NCI-H345 (cell line): ENCODE measurements at regions not wholly inside any gene's neighbourhood (a gene's known extent, or its start where the extent isn't known, plus 50 kb on each side); places are given as distances from the start of the nearest gene placed in this dataset.
"Not testable (repeated sequence)": the region's sequence is repeated elsewhere in the genome, so short reads cannot be mapped to it uniquely, and the experiment has no call there.

Source experiments
- DNase-seq: peaks from one replicate; lab custom pipeline; 2025; lab: John Stamatoyannopoulos, UW

DNA sequence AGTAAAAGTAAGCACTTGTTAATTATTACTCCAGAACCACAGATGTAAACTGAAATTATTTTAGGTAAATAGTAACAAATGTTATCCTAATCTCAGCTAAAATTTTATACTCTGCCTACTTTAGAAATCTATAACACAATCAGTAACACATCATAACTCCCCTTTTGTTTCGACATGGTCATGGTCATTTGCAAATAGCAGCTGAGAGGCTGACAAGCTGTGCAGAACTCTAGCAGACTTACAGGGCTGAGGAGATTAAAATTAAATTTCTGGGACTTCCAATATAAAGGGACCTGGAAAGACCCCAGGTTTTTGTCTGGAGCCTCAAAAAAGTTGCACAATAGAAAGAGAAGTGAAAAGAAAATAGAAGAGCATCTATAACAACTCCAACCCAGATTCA lies 88.8 kb downstream of the PRL start:
- no peak for DNase-seq

DNA sequence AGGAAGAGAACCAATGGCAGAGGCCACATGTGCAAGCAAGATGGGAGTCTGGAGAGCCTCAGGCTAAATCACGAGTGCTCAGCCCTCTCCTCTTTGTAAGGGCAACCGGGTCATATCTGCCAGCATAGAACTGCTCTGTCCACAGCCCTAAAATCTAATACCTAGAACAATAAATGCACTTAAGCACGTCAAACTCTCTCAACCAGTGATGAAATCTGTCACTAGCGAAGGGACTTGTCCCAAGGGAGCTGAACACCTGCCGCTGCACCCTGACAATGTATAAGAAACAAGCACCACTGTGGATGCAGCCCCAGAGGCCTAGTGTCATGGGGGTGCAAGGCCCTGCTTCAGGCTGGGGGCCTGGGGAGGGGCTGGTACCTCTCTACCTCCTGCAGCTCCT lies 82.5 kb downstream of the PRL start:
- no peak for DNase-seq

- DNase-seq = not testable (repeated sequence)
Observed at GRCh38 chr6:22215474-22215873, 81.4 kb downstream of the PRL start.

DNA sequence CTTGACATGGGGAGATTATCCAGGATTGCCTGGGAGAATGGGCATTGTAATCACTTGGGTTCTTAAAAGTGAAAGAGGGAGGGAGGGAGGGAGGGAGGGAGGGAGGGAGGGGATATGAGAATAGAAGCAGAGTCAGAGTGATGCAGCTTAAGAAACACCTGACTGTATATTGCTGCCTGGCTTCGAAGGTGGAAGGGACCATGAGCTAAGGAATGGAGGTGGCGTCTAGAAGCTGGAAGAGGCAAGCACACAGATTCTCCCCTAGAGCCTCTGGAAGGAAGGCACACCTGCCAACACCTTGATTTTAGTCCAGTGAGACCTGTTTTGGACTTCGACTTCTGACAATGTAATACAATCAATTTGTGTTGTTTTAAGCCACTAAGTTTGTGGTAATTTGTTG lies 78.4 kb downstream of the PRL start:
- no peak for DNase-seq

- DNase-seq = no peak
Observed at GRCh38 chr6:22219925-22220324, 76.9 kb downstream of the PRL start.

DNA sequence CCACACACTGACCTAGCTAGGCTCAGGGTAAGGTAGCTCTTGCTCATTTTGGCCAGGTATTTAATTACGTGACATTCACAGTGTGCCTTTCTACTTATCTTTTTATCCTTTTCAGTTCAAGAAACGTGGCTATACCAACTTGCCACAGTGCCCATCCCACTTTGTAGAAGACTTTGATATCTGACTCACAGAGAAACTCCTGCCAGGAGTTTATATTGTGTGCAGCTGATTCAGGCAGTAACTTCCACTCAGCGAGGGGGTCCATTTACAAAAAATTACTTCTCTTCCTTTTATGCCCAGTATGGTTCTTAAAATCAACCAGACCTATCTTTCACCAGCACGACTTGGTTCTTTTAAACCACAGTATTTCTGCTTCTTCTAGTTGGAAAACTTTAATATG lies 75.6 kb downstream of the PRL start:
- DNase-seq = no peak

DNA sequence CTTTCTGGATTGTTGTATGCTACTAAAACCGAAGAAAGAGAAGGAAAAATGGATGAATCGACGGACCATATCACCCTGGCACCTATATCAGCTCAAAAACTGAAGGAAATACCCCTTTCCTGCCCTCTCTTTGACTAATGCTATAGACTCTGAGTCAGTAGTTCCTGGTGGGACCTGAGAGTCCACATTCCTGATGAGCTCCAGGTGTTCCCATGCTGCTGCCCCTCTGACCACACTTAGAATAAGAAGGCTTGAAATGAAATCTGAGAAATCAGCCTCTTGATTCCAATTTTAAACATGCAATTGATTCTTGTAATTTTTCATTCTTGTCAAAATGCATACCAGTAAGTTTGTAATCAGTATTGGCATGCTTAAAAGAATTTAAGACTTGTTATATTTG lies 75.2 kb downstream of the PRL start:
- no peak for DNase-seq

GRCh38 chr6:22222469-22222868 lies 74.4 kb downstream of the PRL start:
- DNase-seq = no peak

DNA sequence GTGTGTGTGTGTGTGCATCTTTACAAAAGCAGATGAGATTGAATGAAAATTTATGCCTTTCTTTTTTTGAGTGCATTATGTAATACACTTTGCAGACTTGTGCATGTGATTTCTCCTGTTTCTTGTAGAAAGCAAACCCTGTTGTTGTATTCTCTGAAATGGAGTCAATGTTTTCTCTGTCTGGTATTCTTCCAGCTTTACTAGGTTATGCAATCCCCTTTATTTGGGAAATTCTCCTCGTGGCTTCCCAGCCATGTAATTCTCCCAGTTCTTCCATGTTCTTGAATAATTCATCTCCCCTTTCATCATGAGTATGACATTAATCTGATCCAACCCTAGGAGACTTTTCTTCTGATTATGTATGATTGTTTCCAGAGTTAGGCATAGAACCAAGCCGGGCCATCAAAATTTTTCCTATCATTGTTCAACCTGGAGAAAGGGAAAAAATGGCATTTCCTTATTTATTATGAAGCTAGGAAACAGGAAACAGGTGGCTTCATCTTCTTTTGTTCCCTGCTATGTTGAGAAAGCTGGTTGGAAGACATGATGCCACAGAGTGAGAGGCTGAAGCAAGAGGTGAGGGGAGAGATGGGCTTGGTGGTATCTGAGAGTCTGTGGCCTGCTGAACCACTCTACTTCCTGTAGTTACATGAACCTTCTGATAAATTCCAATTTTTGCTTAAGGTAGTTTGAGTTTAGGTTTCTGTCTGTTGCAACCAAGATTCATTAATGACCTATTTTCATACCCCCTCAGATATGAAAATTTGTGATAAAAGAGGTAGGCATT lies 68.8 kb downstream of the PRL start:
- no peak for DNase-seq

GRCh38 chr6:22231050-22231449 lies 65.8 kb downstream of the PRL start:
- DNase-seq = no peak

DNA sequence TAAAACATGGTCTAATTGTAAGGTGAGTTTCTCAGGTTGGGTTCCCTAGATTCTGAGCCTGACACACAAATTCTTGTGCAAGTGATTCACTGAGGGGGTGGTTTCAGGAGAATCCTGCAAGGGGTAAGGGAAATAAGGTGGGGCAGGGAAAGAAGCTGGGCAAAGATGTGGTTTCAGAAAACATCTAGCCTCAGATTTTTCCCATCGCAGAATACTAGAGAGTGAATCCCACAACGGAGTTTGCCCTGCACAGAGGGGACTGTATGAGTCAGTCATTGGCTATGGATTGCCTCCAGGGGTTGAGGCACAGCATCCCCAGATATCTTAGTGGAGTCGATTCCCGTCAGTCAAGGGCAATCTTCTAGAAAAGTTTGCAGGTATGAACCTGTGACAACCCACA lies 65.2 kb downstream of the PRL start:
- DNase-seq = no peak

DNA sequence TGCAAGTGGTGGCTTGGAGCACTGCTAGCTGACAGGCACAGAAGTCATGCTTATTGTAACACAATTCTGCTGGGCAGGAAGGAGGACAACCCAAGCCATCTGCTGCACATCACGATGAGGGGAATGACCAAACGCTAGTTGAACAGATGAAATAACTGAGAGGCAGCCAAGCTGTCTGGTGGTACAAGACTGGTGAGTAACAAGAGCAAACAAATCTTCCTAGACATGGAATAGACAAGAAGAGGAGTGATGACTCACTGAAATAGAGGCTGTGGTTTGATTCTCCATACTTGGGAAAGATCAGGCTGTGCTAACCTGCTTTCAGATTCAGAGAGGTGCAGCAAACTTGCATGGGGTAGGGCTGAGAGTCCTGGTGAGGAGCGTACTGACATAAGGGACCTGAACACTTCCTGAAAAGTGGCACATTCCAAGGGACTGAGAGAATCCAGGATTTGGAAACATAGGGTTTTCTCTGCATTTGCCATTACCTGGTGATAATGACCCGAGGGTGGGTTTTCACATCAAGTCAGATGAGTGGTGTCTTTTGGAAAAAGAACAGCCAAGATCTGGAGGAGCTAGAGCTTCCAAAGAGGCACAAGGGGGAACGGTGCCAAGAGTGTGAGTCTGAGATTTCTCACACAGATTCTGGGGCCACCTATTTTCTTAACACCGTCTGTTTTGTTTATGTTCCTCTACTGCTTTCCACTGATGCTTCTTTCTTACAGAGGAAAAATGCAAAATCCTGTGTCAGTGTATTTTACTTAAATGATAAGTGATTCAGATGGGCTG lies 60.0 kb downstream of the PRL start:
- no peak for DNase-seq
